ENCODE measurements at regions not wholly inside any gene's neighbourhood (a gene's known extent, or its start where the extent isn't known, plus 50 kb on each side); places are given as distances from the start of the nearest gene placed in this dataset.

DNA sequence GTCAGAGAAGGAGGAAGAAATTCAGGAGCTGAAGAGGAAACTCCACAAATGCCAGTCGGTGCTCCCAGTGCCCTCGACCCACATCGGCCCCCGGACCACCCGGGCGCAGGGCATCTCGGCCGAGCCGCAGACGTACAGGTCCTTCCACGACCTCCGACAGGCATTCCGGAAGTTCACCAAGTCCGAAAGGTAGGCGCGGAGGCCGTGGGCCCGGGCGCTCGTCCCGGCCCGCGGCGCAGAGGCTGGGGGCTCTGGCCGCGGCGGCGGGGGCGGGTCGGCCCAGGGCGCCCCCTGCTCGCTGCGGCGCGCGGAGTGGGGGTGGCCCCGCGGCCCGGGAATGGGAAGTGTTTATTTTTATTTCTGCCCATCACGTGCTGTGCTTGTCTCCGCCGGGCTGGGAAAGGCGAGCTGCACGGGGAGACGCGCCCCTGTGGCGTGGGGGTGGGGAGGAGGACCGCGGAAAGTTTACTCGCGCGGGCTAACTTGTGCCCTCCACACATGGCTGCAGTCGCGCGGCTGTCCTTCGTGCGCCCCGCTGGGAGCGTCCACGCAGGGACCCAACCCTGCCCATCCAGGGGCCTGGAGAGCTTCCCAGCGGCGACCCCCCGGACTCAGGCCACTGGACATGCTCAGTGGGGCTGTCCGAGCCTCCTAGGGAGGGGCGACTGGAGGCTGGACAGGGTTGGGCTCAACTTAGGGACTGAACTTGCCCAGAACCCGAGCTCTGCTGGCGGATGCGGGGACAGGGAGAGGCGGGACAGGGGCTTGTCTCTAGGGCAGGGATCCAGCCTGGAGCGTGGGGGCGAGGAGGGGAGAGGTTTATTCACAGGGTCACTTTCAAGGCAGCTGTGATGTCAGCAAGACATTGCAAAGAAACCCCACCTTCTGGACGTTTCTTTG is 82.6 kb upstream of the PRKG1 start:
- peak overlapping the region; percentile 60 to 90 (median 82) for H3K27ac ChIP-seq
- ATAC-seq: peak; percentile 65
- H3K4me3 ChIP-seq: peak overlapping the region; percentile 66 to 85
- H3K36me3 ChIP-seq: no peaks in the 10 kb centered on the region
- peaks cover 39% of the 10 kb centered on the region for H3K27me3 ChIP-seq
- H3K4me1 ChIP-seq: peaks cover 0 to 53% (median 0%) of the 10 kb centered on the region in 3 donors
- TF ChIP-seq CTCF (IDR thresholded peaks at IDR 0.05) (no peak), POLR2AphosphoS5 (IDR thresholded peaks at IDR 0.05) (no peak), POLR2A (IDR thresholded peaks at IDR 0.05) (no peak), EP300 (IDR thresholded peaks at IDR 0.05) (no peak)
- no peaks in the 10 kb centered on the region for H3K9me3 ChIP-seq
- 0% methylated on average over 1 to 10 of the region's 72 CpGs for WGBS, 2 donors (ENCODE audit: low coverage in 1 of 2)

DNA sequence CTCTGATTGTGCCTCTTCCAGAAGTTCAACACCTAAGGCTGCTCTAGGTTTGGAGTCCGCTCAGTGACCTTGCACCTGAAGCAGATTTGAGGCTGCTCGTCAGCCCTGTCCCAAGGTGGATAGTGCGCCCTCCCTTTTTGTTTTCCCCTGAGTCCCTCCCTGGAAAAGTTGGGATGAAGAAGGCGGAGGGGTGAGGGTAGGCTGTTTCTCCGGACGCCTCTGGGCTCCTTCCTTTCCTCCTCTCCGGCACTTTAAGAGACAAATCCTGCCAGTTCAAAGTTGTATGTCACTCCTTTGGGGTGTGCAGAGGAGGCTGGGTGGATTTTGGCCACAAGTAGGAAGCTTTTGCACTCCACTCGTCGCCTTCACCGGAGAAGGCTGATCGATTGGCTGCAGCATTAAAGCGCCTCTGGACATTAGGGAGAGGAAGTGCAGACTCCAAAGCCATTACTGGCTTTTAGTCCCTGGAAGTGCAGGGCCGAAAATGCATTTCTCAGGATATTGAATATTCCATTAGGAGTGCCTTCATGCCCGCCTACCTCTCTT is 81.9 kb upstream of the PRKG1 start:
- peak overlapping the region; percentile 2 to 90 (median 82) for H3K27ac ChIP-seq
- H3K9me3 ChIP-seq: no peaks in the 10 kb centered on the region
- peak overlapping the region; percentile 66 to 85 for H3K4me3 ChIP-seq
- no peak for TF ChIP-seq POLR2AphosphoS5 (IDR thresholded peaks at IDR 0.05)
- TF ChIP-seq EP300 (IDR thresholded peaks at IDR 0.05): no peak
- TF ChIP-seq CTCF (IDR thresholded peaks at IDR 0.05): no peak
- no peak for TF ChIP-seq POLR2A (IDR thresholded peaks at IDR 0.05)
- ATAC-seq: no peak
- H3K27me3 ChIP-seq: peaks cover 36% of the 10 kb centered on the region
- WGBS, 2 donors (ENCODE audit: low coverage in 1 of 2): 31 to 47% methylated on average over 9 to 10 of the region's 14 CpGs
- H3K36me3 ChIP-seq: no peaks in the 10 kb centered on the region
- H3K4me1 ChIP-seq: peaks cover 0 to 53% (median 0%) of the 10 kb centered on the region in 3 donors

DNA sequence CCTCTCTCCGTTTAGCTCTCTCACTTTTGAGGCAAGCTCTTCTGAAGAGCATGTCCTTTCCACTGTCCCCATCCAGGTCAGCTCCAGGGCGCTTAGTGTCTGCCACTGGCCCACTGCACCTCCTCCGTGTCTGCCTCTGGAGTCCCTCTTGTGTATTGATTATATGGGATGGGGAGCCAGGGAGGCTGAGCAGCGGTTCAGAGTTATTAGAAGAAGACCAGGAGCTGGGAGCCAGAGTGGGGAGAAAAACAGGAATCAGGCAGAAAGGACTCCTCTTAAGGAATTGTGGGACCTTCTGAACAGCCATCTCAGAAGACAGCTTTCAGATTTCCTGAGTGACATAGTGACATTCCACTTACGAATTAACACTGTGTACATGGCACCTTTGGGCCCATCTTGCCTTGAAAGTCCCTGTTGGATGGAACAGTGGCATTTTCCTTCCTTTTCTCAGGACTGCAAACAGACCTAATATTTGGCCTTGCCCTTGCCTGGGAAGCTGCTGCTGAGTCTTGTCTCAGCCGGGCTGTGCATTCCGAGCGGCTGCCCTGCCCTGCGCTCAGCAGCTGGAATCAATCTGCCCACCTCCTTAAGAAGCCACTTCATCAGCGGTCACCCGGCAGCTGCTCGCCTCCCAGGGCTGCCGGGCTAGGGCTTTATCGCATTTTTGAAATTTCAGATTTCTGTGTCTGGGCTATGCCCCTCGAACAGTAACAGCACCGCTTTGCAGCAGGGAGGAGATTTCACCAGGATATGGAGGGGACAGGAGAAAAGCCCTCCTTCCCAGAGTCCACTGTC is 81.1 kb upstream of the PRKG1 start:
- H3K4me1 ChIP-seq: peaks cover 0 to 53% (median 0%) of the 10 kb centered on the region in 3 donors
- H3K36me3 ChIP-seq: no peaks in the 10 kb centered on the region

GRCh38 chr10:50993771-50994251 is 80.5 kb upstream of the PRKG1 start:
- no peaks in the 10 kb centered on the region for H3K9me3 ChIP-seq
- 3 to 22% methylated on average over 3 of the region's 3 CpGs for WGBS, 2 donors (ENCODE audit: low coverage in 1 of 2)
- peak; percentile 38 for ATAC-seq
- peaks cover 0 to 52% (median 0%) of the 10 kb centered on the region in 3 donors for H3K4me1 ChIP-seq
- no peaks in the 10 kb centered on the region for H3K36me3 ChIP-seq
- H3K4me3 ChIP-seq: peak overlapping the region; percentile 1 to 66
- H3K27ac ChIP-seq: peak overlapping the region in 3 of 4 donors; percentile 73 to 90 (median 90)
- TF ChIP-seq POLR2A (IDR thresholded peaks at IDR 0.05) (no peak), EP300 (IDR thresholded peaks at IDR 0.05) (no peak), CTCF (IDR thresholded peaks at IDR 0.05) (no peak), POLR2AphosphoS5 (IDR thresholded peaks at IDR 0.05) (no peak)
- H3K27me3 ChIP-seq: peaks cover 30% of the 10 kb centered on the region

More for the DNA sequence above, 81.1 kb upstream of the PRKG1 start:
- no peak for TF ChIP-seq CTCF (IDR thresholded peaks at IDR 0.05)
- H3K4me3 ChIP-seq: peak overlapping the region; percentile 1 to 66
- H3K27ac ChIP-seq: peak overlapping the region in 3 of 4 donors; percentile 73 to 90 (median 90)
- no peaks in the 10 kb centered on the region for H3K9me3 ChIP-seq
- peak; percentile 30 for ATAC-seq
- 36% methylated on average over 2 to 4 of the region's 16 CpGs for WGBS, 2 donors (ENCODE audit: low coverage in 1 of 2)
- H3K27me3 ChIP-seq: peaks cover 30% of the 10 kb centered on the region

All from gastroesophageal sphincter (tissue), 4 donors.